NCI-H1694 (cell line): ENCODE measurements at regions not wholly inside any gene's neighbourhood (a gene's known extent, or its start where the extent isn't known, plus 50 kb on each side); places are given as distances from the start of the nearest gene placed in this dataset.
"Not testable (repeated sequence)": the region's sequence is repeated elsewhere in the genome, so short reads cannot be mapped to it uniquely, and the experiment has no call there.

ENCODE experiments used
- DNase-seq: peaks from one replicate; lab custom pipeline; 2025; lab: John Stamatoyannopoulos, UW

DNA sequence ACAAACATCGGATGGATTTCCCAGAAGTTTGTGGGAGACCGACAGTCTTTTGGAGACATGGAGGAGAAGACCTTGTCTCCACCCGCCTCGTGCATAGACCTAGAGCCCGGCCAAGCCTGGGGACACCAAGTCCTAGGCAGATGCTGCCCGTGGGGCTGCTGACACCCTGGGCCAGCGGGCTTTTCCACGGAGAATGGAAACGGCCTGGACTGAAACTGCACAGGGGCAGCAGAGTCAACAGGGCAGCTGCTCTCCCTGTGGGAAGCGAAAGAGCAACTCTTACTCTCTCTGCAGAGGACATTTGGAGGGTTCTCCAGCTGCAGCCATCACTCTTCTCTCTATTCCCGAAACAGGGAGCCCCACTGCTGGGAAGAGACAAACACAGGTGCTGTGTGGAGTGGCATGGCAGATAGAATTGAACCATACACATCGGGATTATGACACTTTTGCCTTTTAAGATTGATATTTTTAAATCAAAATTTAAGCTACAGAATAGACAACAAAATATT is 401.2 kb downstream of the THBS2 start:
- DNase-seq: no peak

- DNase-seq: no peak
Observed at GRCh38 chr6:168851460-168852375, 401.9 kb downstream of the THBS2 start.

DNA sequence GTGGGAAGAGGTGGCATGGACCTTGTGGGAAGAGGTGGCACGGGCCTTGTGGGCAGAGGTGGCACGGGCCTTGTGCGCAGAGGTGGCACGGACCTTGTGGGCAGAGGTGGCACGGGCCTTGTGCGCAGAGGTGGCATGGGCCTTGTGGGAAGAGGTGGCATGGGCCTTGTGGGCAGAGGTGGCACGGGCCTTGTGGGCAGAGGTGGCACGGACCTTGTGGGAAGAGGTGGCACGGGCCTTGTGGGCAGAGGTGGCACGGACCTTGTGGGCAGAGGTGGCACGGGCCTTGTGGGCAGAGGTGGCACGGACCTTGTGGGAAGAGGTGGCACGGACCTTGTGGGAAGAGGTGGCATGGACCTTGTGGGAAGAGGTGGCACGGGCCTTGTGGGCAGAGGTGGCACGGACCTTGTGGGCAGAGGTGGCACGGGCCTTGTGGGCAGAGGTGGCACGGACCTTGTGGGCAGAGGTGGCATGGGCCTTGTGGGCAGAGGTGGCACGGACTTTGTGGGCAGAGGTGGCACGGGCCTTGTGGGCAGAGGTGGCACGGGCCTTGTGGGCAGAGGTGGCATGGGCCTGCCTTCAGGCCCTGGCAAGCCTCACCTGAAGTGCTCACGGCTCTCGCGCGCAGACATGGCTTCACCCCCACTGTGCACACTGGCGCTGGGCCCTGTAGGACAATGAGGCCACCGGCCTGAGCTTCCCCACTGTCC is 403.5 kb downstream of the THBS2 start:
- not testable (repeated sequence) for DNase-seq

DNA sequence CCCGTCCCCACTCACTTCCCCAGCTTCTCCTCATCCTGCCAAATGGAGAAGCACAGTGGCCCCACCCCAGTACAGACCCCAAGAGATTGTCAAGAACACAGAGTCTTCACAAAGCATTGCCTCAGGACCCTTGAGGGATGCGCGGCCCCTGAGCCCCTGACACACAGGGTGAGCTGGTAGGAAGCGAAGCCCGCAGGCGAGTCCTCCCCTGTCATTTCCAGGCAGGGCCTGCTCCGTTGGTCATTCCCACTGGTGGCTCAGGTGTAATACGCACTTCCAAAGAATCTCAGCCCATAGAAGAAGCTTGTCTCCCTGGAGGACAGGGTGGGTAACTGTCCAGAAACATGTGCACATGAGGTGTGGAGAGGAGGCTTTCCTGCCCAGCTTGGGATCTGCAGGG is 404.2 kb downstream of the THBS2 start:
- no peak for DNase-seq

DNA sequence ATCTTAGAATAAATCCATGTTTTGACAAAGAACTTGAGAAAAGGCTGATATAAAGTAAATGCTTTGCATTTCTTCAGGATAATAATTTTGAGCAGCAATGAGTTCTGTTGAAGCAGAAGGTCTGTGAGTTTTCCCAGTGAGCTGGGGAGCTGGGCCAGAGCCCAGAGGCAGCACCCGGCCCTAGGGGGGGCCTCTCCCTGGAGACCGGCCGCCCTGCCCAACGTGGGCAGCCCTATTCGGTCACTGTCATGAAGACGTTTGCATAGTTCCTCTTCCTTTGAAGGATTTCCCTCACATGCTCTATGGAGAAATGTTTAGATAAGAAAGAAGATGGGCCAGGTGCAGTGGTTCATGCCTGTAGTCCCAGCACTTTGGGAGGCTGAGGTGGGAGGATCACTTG is 404.8 kb downstream of the THBS2 start:
- no peak for DNase-seq

DNA sequence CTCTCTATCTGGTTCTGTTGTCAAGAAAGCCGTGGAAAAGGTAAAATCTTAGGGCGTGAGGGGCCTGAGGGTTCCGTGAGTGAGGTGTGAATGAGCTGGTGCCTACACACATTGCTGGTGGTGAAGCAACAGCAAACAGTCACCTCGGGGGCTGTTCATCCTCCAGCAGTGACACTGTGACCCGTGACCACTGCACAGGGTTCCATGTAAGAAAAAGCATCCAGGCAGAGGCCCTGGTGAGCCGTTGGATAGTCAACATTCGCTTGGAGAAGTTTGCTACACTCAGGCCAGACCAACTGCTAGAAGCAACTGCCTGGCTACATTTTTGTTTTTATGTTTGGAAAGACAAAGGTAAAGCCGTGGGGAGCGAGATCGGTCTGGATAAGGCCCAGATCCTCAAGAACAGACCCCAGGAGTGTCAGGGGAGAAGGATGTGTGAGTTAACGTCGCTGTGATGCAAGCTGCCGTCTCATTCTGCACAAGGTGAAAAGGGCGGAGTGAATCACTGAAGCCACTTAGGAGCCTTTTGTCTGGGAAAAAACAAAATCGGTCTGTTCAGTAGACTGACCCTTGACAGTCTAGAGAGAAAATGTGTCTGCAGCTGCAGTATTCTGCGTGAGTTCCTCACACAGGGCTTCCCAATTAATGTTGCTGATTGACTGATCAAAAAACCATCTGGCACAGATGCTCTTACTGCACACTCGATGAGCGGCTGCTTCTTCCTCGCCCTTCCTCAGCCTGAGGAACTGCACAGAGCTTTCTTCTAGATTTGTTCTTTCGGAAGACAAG is 404.0 kb downstream of the SMOC2 start:
- no peak for DNase-seq

GRCh38 chr6:168842632-168843212 is 401.7 kb downstream of the SMOC2 start:
- not testable (repeated sequence) for DNase-seq

GRCh38 chr6:168841609-168842278 is 400.8 kb downstream of the SMOC2 start:
- DNase-seq: no peak

- DNase-seq: not testable (repeated sequence)
Observed at GRCh38 chr6:168840932-168841331, 399.9 kb downstream of the SMOC2 start.

- DNase-seq: not testable (repeated sequence)
Observed at GRCh38 chr6:168840299-168840698, 399.3 kb downstream of the SMOC2 start.

DNA sequence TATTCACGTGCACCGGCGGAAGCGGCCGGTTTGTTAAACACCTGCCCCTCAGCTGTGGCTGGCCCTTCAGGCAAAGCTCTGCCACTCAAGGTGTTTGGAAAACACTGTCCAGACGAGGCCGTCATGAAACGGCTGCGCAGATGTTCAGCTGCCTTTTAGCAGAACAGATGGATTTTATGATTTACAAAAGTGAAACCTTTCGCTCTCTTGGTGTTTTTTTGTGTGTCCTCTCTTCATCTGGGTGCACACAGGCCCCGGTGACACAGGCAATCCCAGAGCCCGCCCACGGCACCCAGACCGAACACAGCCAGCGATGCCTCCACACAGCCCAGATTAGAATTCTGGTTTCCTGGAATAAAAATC is 397.0 kb downstream of the SMOC2 start:
- no peak for DNase-seq

DNA sequence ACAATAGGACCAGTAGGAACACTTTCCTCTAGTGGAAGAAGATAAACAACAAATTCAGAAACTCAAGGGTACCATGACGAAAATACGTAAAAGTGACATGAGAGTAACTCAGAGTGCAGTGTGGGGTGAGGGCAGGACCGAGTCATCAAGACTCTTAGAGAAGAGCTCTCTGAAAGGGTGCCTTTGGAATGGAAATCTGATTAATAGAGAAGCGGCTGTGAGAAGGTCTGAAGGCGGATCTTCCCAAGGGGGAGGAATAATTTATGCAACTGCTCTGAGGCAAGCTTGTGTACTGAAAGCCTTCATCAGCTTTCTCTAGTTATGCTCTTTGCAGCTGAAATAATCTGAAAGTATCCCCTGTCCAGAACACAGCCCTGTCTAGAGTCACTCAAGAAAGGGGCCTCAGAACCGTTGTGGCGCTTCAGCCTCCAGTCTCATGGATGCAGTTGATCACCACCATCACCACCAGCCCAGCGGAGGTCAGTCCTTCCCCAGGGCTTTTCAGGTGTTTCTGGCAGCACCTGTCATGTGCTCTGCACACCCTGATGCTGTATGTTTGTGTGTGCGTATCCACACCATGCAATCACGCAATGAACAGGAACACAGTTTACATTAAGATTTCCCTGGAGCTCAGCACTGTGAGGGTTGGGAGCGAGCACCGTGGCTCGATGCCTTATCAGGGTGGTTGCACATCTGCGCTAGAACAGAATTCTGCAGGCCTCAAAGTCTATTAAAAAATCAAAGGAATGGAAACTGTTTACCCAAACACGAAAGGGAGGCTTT is 396.5 kb downstream of the SMOC2 start:
- DNase-seq: no peak

DNA sequence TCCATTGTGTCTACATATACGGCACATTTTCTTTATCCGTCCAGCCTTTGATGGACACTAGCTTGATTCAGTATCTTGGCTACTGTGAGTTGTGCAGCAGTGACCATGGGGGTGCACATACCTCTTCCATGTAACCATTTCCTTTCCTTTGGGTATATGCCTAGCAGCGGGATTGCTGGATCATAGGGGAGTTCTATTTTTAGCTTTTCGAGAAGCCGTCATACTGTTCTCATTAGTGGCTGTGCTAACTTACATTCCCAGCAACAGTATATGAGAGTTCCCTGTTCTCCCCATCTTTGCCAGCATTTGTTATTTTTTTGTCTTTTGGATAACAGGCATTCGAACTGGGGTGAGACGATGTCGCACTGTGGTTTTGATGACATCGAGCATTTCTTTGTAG is 395.0 kb downstream of the SMOC2 start:
- no peak for DNase-seq

- no peak for DNase-seq
Observed at GRCh38 chr6:168834801-168835200, 393.8 kb downstream of the SMOC2 start.

GRCh38 chr6:168834042-168834587 is 393.1 kb downstream of the SMOC2 start:
- no peak for DNase-seq

DNA sequence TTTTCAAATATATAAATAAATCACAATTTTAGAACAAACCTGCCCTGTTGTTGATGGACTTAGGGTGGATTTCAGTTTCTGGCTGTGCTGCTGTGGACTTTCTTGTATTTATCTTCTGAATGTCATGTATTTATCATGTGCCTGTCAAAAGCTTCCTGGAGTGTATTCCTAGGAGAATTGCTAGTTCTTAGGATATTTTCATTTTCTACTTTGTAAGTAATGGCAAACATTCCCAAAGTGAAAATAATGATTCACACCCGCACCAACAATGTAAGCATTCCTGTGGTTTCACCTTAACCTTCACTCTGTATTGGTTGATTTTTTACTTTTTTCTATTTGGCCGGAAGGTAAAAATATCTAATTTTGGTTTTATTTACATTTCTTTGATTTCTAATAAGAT is 387.8 kb downstream of the SMOC2 start:
- DNase-seq: no peak

DNA sequence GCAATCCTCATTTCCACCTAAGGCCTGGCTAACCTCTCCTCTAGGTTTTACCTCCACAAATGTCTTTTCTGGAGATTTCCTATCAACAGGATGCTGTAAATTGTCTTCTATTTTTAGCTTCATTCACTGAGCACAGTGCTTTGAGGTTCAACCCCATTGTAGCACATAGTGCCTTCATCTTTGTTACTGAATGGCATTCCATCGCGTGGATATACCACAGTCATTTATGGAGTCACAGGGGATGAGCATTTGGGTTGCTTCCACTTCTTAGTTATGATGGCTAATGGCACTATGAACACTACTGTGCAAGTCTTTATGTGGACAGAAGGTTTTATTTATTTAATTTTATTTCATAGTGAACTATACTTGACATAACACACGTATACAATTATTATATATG is 387.1 kb downstream of the SMOC2 start:
- DNase-seq: no peak

DNA sequence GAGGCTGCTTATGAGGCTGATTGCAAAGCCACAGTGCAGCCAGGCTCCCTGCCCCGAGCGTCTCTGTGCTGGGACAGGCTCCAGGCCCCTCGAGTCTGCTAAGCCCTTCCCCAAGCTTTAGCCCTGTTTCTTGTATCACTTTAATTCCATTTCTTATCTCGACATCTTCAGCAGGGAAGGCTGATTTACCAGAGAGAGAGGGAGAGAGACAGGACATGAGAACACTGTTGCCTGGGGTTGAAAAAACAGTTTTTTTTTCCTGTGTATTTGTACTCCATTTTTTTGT is 386.5 kb downstream of the SMOC2 start:
- no peak for DNase-seq

GRCh38 chr6:168826726-168827585 is 386.0 kb downstream of the SMOC2 start:
- no peak for DNase-seq

DNA sequence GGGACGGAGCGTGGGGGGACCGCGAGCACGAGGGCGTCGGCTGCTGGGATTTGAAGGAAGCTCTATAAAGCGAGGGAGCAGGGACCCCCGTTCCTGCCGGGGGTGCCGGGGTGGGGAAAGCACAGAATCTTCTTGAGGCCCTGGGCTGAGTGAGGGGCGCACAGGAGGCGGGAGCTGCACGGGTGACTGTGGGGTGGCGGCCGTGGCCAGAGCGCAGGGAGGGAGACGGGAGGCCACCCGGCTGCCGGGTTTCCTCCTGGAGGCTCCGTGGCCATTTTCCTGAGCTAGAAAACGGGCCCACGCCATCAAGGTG is 385.1 kb downstream of the SMOC2 start:
- no peak for DNase-seq
